ENCODE measurements at regions not wholly inside any gene's neighbourhood (a gene's known extent, or its start where the extent isn't known, plus 50 kb on each side); places are given as distances from the start of the nearest gene placed in this dataset.
A peak's percentile ranks its signal among the peaks of the same experiment; 100 is the strongest.
"Not testable (repeated sequence)": the region's sequence is repeated elsewhere in the genome, so short reads cannot be mapped to it uniquely, and the experiment has no call there.

DNA sequence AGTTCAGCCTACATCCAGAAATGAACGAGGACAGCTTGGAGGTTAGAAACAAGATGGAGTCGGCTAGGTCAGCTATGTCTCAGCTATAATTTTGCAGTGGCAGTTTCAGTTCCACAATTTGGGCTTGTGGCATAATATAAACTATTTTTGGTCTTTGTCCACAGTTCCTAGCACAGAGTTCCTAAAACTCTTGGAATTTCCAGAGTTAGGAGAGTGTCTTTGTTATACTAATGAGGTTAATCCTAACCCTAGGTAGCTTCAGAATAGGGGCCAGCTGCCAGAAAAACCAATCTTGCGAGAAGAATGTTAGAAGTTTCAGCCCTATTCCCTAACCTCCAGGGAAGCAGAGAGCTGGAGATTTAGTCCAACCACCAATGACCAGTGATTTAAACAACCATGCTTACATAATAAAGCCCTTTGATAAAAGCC is 131.9 kb downstream of the AKR1D1 start:
- in situ Hi-C loops (cut with HindIII; ENCODE audit: low pct_unique_long_range_greater_than_20kb, low sequenced_read_pairs), result no loop called here

DNA sequence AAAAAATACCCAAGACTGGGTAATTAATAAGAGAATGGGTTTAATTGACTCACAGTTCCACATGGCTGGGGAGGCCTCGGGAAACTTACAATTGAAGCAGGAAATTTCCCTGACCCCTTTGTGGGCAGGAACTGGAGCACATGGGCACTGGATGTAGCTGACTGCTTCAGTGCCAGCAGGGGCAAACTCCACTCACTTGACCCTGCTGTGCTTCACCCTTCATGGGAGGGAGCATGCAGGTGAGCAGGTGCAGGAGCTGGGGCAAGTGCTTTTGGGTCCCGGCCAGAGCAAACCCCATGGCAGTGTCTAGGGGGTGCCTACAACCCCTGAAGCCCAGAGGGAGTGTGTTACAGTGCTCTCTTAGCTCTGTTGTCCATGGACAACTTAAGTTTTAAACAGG is 132.6 kb downstream of the AKR1D1 start:
- in situ Hi-C loops (cut with HindIII; ENCODE audit: low pct_unique_long_range_greater_than_20kb, low sequenced_read_pairs), result no loop called here

More for the DNA sequence above, 131.9 kb downstream of the AKR1D1 start:
- no peak for DNase-seq (ENCODE audit: low read depth, low spot score)

DNA sequence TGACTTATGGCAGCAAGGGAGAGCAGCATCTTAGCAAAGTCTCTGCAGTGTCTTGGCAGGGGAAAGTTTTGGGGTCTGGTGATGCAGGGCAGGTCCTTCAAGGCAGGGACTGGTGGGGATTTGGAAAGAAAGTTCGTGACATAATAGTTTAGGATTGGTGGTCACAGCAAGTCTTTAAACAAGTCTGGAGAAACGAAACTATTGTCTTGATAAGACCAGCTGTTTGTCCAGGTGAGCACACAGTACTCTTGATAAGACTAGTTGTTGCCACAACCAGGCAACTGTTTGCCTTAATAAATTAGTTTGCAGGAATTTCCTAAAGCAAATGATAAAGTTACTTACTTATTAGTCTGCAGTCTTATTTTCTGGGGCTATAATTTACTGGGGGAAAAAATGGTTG is 136.1 kb downstream of the AKR1D1 start:
- in situ Hi-C loops (cut with HindIII; ENCODE audit: low pct_unique_long_range_greater_than_20kb, low sequenced_read_pairs), result no loop called here
- DNase-seq (ENCODE audit: low read depth, low spot score), result no peak

More for the DNA sequence above, 132.6 kb downstream of the AKR1D1 start:
- no peak for DNase-seq (ENCODE audit: low read depth, low spot score)

- DNase-seq (ENCODE audit: low read depth, low spot score), result no peak
- in situ Hi-C loops (cut with HindIII; ENCODE audit: low pct_unique_long_range_greater_than_20kb, low sequenced_read_pairs), result no loop called here
Observed at GRCh38 chr7:138214926-138215325, 138.7 kb downstream of the AKR1D1 start.

DNA sequence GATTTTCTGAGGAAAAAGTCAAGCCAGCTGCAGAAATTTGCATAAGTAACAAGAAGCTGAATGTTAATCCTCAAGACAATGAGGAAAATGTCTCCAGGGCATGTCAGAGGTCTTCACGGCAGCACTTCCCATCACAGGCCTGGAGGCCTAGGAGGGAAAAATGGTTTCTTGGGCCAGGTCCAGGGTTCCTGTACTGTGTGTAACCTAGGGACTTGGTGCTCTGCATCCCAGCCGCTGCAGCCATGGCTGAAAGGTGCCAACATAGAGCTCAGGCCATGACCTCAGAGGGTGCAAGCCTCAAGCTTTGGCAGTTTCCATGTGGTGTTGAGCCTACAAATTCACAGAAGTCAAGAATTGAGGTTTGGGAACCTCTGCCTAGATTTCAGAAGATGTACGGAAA is 144.1 kb downstream of the AKR1D1 start:
- DNase-seq (ENCODE audit: low read depth, low spot score); in situ Hi-C loops (cut with HindIII; ENCODE audit: low pct_unique_long_range_greater_than_20kb, low sequenced_read_pairs): not testable (repeated sequence)

DNA sequence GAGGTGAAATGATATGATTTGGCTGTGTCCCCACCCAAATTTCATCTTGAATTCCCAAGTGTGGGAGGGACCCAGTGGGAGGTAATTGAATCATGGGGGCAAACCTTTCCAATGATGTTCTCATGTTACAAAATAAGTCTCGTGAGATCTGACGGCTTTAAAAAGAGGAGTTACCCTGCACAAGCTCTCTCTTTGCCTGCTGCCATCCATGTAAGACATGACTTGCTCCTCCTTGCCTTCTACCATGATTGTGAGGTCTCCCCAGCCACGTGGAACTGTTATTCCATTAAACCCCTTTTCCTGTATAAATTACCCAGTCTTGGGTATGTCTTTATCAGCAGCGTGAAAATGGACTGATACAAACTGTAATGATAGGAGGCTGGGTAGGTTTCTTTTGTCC is 145.1 kb downstream of the AKR1D1 start:
- in situ Hi-C loops (cut with HindIII; ENCODE audit: low pct_unique_long_range_greater_than_20kb, low sequenced_read_pairs); DNase-seq (ENCODE audit: low read depth, low spot score): not testable (repeated sequence)

DNA sequence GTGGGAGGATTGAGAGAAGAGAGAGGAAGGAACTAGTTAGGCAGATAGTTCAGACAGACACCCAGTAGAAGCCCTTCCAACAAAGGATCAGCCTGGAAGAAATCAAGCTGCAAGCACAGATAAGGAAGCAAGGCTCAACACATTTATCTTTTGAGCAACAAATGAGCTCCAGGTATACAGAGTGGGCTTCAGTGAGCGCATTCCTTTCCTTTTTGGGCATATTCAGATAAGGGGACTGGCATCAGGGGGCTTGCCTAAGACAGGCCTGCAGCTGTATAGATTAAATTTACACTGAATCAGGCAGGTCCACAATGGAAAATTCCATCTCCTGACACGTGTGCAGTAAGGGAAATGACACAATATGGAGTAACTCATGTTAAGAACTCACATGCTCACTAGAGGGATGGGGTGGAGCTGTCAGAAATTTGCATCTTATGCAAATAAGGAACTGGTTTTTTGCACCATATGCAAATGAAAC is 147.2 kb downstream of the AKR1D1 start:
- no peak for DNase-seq (ENCODE audit: low read depth, low spot score)
- in situ Hi-C loops (cut with HindIII; ENCODE audit: low pct_unique_long_range_greater_than_20kb, low sequenced_read_pairs), result no loop called here

- in situ Hi-C loops (cut with HindIII; ENCODE audit: low pct_unique_long_range_greater_than_20kb, low sequenced_read_pairs), result no loop called here
- DNase-seq (ENCODE audit: low read depth, low spot score), result peak; percentile 35
Observed at GRCh38 chr7:138226001-138226476, 149.8 kb downstream of the AKR1D1 start.

DNA sequence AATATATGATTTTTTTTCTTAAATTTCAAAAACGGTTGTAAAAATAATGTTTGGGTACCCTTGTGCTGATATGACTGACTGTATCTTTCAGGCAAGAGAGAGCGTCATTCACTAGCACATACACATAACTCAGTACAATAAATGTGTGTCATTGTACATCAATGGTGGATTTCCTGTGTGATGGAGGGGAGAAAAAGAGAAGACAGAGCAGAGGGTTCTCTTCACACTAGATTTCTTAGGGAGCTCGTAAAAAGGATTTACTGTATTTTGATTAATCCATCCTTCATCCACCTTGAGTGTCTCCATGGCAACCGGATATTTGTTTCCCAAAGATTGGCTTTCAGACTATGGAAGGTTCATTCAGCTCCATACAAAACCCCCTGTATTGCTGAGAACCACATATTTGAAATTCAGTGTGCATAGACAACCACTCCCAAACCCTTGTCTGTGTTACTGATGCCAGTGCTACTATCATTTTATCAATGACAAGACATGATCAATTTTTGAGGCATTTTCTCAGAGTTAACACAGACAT is 150.6 kb downstream of the AKR1D1 start:
- in situ Hi-C loops (cut with HindIII; ENCODE audit: low pct_unique_long_range_greater_than_20kb, low sequenced_read_pairs), result no loop called here
- DNase-seq (ENCODE audit: low read depth, low spot score), result no peak

DNA sequence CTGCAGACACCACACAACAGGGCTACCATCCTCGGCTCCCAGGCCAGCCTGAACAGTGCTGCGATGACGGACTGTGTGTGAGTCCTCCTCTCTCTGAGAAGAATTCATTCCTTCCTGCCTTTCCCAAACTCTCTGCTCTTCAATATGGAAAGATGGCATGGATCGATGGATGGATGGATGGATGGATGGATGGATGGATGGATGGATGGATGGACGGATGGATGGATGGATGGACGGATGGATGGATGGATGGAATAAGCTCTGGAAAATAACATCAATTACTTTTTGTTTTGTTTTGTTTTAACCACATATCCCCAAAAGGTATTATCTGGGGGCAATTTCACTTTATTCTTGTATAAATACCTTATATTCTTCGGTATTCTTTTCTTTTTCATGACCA is 151.9 kb downstream of the AKR1D1 start:
- in situ Hi-C loops (cut with HindIII; ENCODE audit: low pct_unique_long_range_greater_than_20kb, low sequenced_read_pairs), result no loop called here

GRCh38 chr7:138228769-138229168 is 152.5 kb downstream of the AKR1D1 start:
- in situ Hi-C loops (cut with HindIII; ENCODE audit: low pct_unique_long_range_greater_than_20kb, low sequenced_read_pairs), result no loop called here
- no peak for DNase-seq (ENCODE audit: low read depth, low spot score)

More for the DNA sequence above, 151.9 kb downstream of the AKR1D1 start:
- no peak for DNase-seq (ENCODE audit: low read depth, low spot score)

GRCh38 chr7:138233189-138233588 is 156.9 kb downstream of the AKR1D1 start:
- DNase-seq (ENCODE audit: low read depth, low spot score), result peak; percentile 19
- in situ Hi-C loops (cut with HindIII; ENCODE audit: low pct_unique_long_range_greater_than_20kb, low sequenced_read_pairs), result no loop called here

GRCh38 chr7:138235207-138235606 is 158.9 kb downstream of the AKR1D1 start:
- no peak for DNase-seq (ENCODE audit: low read depth, low spot score)
- in situ Hi-C loops (cut with HindIII; ENCODE audit: low pct_unique_long_range_greater_than_20kb, low sequenced_read_pairs), result no loop called here

DNA sequence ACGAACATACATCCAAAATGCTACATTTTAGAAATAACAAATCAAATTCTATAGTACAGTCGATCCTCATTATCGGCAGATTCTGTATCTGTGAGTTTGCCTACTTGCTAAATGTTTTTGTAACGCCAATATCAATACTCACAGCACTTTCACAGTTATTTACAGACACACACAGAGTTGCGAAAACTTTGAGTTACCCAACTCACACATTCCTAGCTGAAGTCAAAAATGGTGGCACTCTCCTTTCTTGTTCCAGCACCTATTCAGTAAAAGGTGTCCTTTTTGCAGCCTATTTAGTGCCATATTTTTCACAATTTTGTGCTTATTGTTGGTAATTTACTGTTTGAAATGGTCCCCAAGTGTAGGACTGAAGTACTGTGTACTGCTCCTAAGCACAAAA is 161.7 kb downstream of the AKR1D1 start:
- no peak for DNase-seq (ENCODE audit: low read depth, low spot score)
- in situ Hi-C loops (cut with HindIII; ENCODE audit: low pct_unique_long_range_greater_than_20kb, low sequenced_read_pairs), result no loop called here

GRCh38 chr7:138238734-138239659 is 162.7 kb downstream of the AKR1D1 start:
- DNase-seq (ENCODE audit: low read depth, low spot score), result peak; percentile 30
- in situ Hi-C loops (cut with HindIII; ENCODE audit: low pct_unique_long_range_greater_than_20kb, low sequenced_read_pairs), result no loop called here

DNA sequence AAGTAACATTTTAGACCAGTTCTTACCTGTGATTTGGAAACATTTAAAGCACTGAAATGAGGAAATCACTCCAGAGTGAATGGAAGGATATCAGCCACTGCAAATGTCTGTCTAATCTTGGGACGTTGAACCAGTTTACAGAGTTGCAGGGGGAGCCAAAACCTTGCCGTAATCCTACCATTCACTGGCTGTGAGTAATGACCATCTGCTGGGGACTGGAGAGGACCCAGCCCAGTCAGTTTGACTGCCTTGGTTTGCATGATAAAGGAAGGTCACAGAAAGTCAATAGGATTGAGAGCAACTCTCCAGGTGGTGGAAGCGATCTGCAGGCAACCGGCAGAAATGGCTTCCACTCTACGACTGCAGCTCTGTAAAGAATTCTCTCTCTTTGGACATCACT is 167.2 kb downstream of the AKR1D1 start:
- DNase-seq (ENCODE audit: low read depth, low spot score), result no peak
- in situ Hi-C loops (cut with HindIII; ENCODE audit: low pct_unique_long_range_greater_than_20kb, low sequenced_read_pairs), result no loop called here

- in situ Hi-C loops (cut with HindIII; ENCODE audit: low pct_unique_long_range_greater_than_20kb, low sequenced_read_pairs), result no loop called here
- DNase-seq (ENCODE audit: low read depth, low spot score), result no peak
Observed at GRCh38 chr7:138243836-138244235, 167.6 kb downstream of the AKR1D1 start.

- in situ Hi-C loops (cut with HindIII; ENCODE audit: low pct_unique_long_range_greater_than_20kb, low sequenced_read_pairs), result no loop called here
- no peak for DNase-seq (ENCODE audit: low read depth, low spot score)
Observed at GRCh38 chr7:138244606-138245005, 168.3 kb downstream of the AKR1D1 start.

- no peak for DNase-seq (ENCODE audit: low read depth, low spot score)
- in situ Hi-C loops (cut with HindIII; ENCODE audit: low pct_unique_long_range_greater_than_20kb, low sequenced_read_pairs), result no loop called here
Observed at GRCh38 chr7:138245216-138245615, 169.0 kb downstream of the AKR1D1 start.

Data from SK-MEL-5 (cell line).